Hepatocyte (in vitro differentiated cells): ENCODE measurements at regions not wholly inside any gene's neighbourhood (a gene's known extent, or its start where the extent isn't known, plus 50 kb on each side); places are given as distances from the start of the nearest gene placed in this dataset.

Experiments
- CTCF ChIP-seq: fragments of 200-600 bp; sonication (generic); IDR thresholded peaks from 2 replicates; pipeline ENCODE4 v1.5.1; 2016; ENCODE audit warnings: antibody characterized with exemption, mild to moderate bottlenecking; ENCODE audit not compliant: poor library complexity
- EZH2 ChIP-seq: fragments of 200-600 bp; sonication (generic); IDR thresholded peaks from 2 replicates; pipeline ENCODE4 v1.6.1; 2016; ENCODE audit warnings: antibody characterized with exemption, mild to moderate bottlenecking, borderline replicate concordance
- EZH2phosphoT487 ChIP-seq: fragments of 200-600 bp; sonication (generic); IDR thresholded peaks from one replicate; pipeline ENCODE4 v1.6.1; 2018; ENCODE audit warnings: antibody characterized with exemption, mild to moderate bottlenecking, low read depth, moderate library complexity; ENCODE audit not compliant: unreplicated experiment, severe bottlenecking

GRCh38 chr11:97620007-97620406 lies 1230.2 kb downstream of the JRKL start:
- TF ChIP-seq CTCF: no peak
- TF ChIP-seq EZH2phosphoT487: no peak
- no peak for TF ChIP-seq EZH2
